Activated CD4-positive, alpha-beta T cell treated with anti-CD3 and anti-CD28 coated beads, Interleukin-2, amount 10 ng/mL, durations not matched to agents 7 days and 5 days (primary cell): ENCODE measurements at regions not wholly inside any gene's neighbourhood (a gene's known extent, or its start where the extent isn't known, plus 50 kb on each side); places are given as distances from the start of the nearest gene placed in this dataset.

Source experiments
- CTCF ChIA-PET: fragments of 350-600 bp; sonication (Branson Sonifier 250); formaldehyde crosslinking; loops from one replicate; lab custom pipeline; 2021; ENCODE audit warnings: antibody characterized with exemption; lab: Charles Lee
- POLR2A ChIA-PET: fragments of 350-600 bp; sonication (Branson Sonifier 250); formaldehyde crosslinking; loops from one replicate; lab custom pipeline; 2021; ENCODE audit warnings: antibody characterized with exemption; lab: Charles Lee
- DNase-seq: peaks from one replicate; pipeline ENCODE4 v3.0.0-alpha.2; 2020
- H3K27ac Mint-ChIP-seq: one replicate; pipeline ENCODE4 v1.8.0; 2021; ENCODE audit warnings: mild to moderate bottlenecking, moderate library complexity, mixed read lengths
- H3K27me3 Mint-ChIP-seq: one replicate; pipeline ENCODE4 v1.8.0; 2021; ENCODE audit warnings: mixed read lengths
- H3K36me3 Mint-ChIP-seq: one replicate; pipeline ENCODE4 v1.8.0; 2021; ENCODE audit warnings: low read depth, mixed read lengths
- H3K4me1 Mint-ChIP-seq: one replicate; pipeline ENCODE4 v1.8.0; 2021; ENCODE audit warnings: mixed read lengths
- H3K4me3 Mint-ChIP-seq: one replicate; pipeline ENCODE4 v1.8.0; 2021; ENCODE audit warnings: mild to moderate bottlenecking, moderate library complexity, mixed read lengths
- H3K9me3 Mint-ChIP-seq: one replicate; pipeline ENCODE4 v1.8.0; 2021; ENCODE audit warnings: mixed read lengths

DNA sequence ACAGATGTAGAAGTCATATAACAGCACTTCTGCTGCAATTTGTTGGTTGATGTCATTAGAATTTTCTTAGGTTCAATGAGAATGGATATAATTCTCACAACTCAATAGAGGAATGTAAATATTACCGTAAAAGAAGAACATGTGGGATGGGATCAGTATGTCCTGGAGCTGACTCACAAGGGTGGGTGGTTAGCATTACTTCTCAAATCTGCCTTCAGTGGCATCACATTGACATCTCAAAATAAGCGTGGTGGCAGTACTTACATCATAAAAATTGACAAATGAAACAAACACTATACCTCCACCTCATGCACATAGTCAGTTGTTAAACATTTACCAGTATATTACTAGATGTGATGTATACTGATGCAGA, 1068.0 kb upstream of the CADM2 start:
- Mint-ChIP-seq H3K4me1 (no peaks in the 10 kb centered on the region), H3K36me3 (no peaks in the 10 kb centered on the region)
- POLR2A ChIA-PET, result no interaction called here

DNA sequence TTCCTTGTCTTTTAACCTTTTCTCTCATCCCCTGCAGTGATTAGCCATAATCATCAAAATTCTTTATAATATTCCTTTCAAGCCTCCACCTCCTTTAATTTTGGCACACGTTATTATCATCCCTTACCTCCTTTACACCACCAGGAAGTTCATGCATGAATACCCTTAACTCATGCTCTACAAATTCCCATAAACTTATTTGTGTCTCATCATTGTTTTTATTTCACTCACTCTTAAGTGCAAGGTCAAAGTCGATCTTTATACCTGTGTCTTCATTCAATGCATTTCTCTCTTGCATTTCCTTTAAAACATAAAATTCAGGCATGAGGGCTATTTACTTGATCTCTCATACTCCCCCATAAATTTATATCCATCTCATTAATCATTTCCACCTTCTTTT, 1064.6 kb upstream of the CADM2 start:
- H3K4me3 Mint-ChIP-seq, result no peak overlapping the region
- H3K27me3 Mint-ChIP-seq, result no peaks in the 10 kb centered on the region
- ChIA-PET POLR2A (no interaction called here), CTCF (no interaction called here)
- no peaks in the 10 kb centered on the region for H3K36me3 Mint-ChIP-seq
- H3K4me1 Mint-ChIP-seq, result no peaks in the 10 kb centered on the region
- H3K9me3 Mint-ChIP-seq, result peaks cover 7% of the 10 kb centered on the region
- DNase-seq, result no peak
- H3K27ac Mint-ChIP-seq, result no peak overlapping the region

More for the DNA sequence above, 1068.0 kb upstream of the CADM2 start:
- H3K27ac Mint-ChIP-seq, result no peak overlapping the region
- CTCF ChIA-PET, result no interaction called here
- H3K4me3 Mint-ChIP-seq, result no peak overlapping the region
- peaks cover 7% of the 10 kb centered on the region for H3K9me3 Mint-ChIP-seq
- H3K27me3 Mint-ChIP-seq, result no peaks in the 10 kb centered on the region
- DNase-seq, result no peak

DNA sequence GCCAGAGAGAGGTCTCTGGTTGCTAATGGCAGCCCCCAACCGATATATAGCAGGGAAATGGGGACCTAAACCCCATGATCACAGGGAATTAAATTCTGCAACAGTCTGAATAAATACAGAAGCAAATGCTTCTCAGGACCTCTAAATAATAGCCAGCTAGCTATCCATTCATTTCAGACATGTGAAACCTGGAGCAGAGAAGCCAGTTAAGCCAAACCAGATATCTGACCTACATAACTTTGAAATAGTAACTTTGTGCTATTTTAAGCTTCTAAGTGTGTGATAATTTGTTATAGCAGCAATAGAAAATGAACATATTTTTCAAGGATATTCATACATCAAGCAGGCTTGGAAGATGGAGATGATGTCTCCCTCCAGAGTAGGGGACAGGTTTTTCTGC, 1062.9 kb upstream of the CADM2 start:
- CTCF ChIA-PET, result no interaction called here
- DNase-seq, result no peak
- H3K27me3 Mint-ChIP-seq, result no peaks in the 10 kb centered on the region
- POLR2A ChIA-PET, result no interaction called here
- H3K4me1 Mint-ChIP-seq, result no peaks in the 10 kb centered on the region
- H3K9me3 Mint-ChIP-seq, result peaks cover 9% of the 10 kb centered on the region
- H3K27ac Mint-ChIP-seq, result no peak overlapping the region
- no peaks in the 10 kb centered on the region for H3K36me3 Mint-ChIP-seq
- H3K4me3 Mint-ChIP-seq, result no peak overlapping the region

- Mint-ChIP-seq H3K4me3 (no peak overlapping the region), H3K36me3 (no peaks in the 10 kb centered on the region), H3K27ac (no peak overlapping the region), H3K27me3 (no peaks in the 10 kb centered on the region), H3K4me1 (no peaks in the 10 kb centered on the region), H3K9me3 (peaks cover 3% of the 10 kb centered on the region)
- ChIA-PET POLR2A (no interaction called here), CTCF (no interaction called here)
- DNase-seq, result no peak
These were observed 1055.8 kb upstream of the CADM2 start for GRCh38 chr3:83902787-83903533.

- H3K27me3 Mint-ChIP-seq, result no peaks in the 10 kb centered on the region
- H3K36me3 Mint-ChIP-seq, result no peaks in the 10 kb centered on the region
- H3K9me3 Mint-ChIP-seq, result peaks cover 3% of the 10 kb centered on the region
- no peak overlapping the region for H3K27ac Mint-ChIP-seq
- ChIA-PET CTCF (no interaction called here), POLR2A (no interaction called here)
- H3K4me3 Mint-ChIP-seq, result no peak overlapping the region
- no peak for DNase-seq
- H3K4me1 Mint-ChIP-seq, result no peaks in the 10 kb centered on the region
These were observed 1045.4 kb upstream of the CADM2 start for GRCh38 chr3:83913381-83913780.

- ChIA-PET POLR2A (no interaction called here), CTCF (no interaction called here)
- no peak overlapping the region for H3K4me3 Mint-ChIP-seq
- DNase-seq, result no peak
- peaks cover 12% of the 10 kb centered on the region for H3K9me3 Mint-ChIP-seq
- H3K27me3 Mint-ChIP-seq, result no peaks in the 10 kb centered on the region
- no peaks in the 10 kb centered on the region for H3K4me1 Mint-ChIP-seq
- H3K27ac Mint-ChIP-seq, result no peak overlapping the region
- no peaks in the 10 kb centered on the region for H3K36me3 Mint-ChIP-seq
These were observed 1032.5 kb upstream of the CADM2 start for GRCh38 chr3:83926291-83926690.

GRCh38 chr3:83928391-83928790, 1030.4 kb upstream of the CADM2 start:
- Mint-ChIP-seq H3K36me3 (no peaks in the 10 kb centered on the region), H3K4me3 (no peak overlapping the region), H3K4me1 (no peaks in the 10 kb centered on the region), H3K27me3 (no peaks in the 10 kb centered on the region), H3K9me3 (peaks cover 18% of the 10 kb centered on the region), H3K27ac (no peak overlapping the region)
- DNase-seq, result peak; percentile 9
- POLR2A ChIA-PET, result no interaction called here
- CTCF ChIA-PET, result no interaction called here

GRCh38 chr3:83928903-83929302, 1029.9 kb upstream of the CADM2 start:
- peaks cover 18% of the 10 kb centered on the region for H3K9me3 Mint-ChIP-seq

DNA sequence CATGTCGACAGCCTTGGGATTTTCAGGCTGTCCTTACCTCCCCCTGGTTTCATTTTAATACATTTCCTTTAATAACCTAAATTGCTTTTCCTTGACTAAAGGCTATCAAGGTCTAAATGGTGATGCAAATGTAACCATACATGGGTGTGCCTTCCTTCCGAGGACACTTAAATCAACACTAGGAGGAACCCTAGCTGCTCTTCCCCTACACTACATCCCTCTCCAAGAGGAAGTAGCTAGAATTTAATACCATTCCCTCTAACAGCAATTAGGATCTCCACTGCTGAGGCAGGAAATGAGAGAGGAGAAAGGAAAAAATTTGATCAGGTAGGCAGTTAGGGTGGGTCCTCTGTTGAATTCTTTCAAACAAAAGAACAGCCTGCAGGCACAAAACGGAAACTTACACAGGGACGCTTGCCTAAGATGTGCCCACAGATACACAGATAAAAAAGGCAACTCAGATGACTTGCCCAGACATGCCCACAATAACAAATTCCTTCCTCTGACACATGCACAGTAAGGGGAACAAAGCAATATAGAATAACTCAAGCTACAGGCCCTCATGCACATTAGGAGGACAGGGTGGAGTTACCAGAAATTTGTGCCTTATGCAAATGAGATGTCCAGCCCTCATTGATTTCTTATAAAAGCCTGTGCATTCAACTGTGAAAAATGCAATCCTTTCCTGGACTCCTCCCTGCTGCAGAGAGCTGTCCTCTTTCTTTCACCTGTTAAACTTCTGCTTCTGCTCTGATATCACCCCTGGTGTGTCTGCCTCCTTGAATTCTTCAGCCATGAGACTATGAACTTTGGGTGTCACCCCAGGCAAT, 1024.4 kb upstream of the CADM2 start:
- Mint-ChIP-seq H3K9me3 (peaks cover 21% of the 10 kb centered on the region), H3K27me3 (no peaks in the 10 kb centered on the region), H3K4me1 (no peaks in the 10 kb centered on the region), H3K36me3 (no peaks in the 10 kb centered on the region), H3K4me3 (no peak overlapping the region), H3K27ac (peak overlapping the region; percentile 46)
- ChIA-PET POLR2A (no interaction called here), CTCF (no interaction called here)
- DNase-seq, result no peak

More at GRCh38 chr3:83928903-83929302, 1029.9 kb upstream of the CADM2 start:
- Mint-ChIP-seq H3K36me3 (no peaks in the 10 kb centered on the region), H3K27ac (no peak overlapping the region), H3K4me1 (no peaks in the 10 kb centered on the region), H3K4me3 (no peak overlapping the region), H3K27me3 (no peaks in the 10 kb centered on the region)
- ChIA-PET CTCF (no interaction called here), POLR2A (no interaction called here)
- DNase-seq, result no peak

DNA sequence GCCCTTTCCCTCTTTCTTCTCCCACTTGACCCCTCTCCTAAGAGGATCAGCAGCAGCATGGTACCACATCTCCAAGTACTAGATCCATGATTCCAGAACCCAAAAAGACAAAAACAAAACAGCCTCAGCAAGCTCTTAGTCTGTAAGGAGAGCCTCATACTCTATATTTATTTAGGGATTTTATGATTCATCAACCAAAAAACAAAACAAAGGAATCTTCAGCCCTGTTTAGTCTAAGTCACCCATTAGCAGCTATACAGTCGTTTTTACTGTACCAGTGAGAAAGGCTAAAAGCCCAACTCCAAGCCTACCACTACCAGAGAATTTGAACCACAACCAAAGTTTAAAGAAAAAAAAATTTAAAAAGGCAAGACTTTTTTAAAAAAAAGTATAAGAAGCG, 1020.3 kb upstream of the CADM2 start:
- peaks cover 11% of the 10 kb centered on the region for H3K9me3 Mint-ChIP-seq
- no peaks in the 10 kb centered on the region for H3K36me3 Mint-ChIP-seq
- no peaks in the 10 kb centered on the region for H3K27me3 Mint-ChIP-seq
- no peak for DNase-seq
- ChIA-PET POLR2A (no interaction called here), CTCF (no interaction called here)
- H3K27ac Mint-ChIP-seq, result no peak overlapping the region
- H3K4me1 Mint-ChIP-seq, result no peaks in the 10 kb centered on the region
- H3K4me3 Mint-ChIP-seq, result no peak overlapping the region

- POLR2A ChIA-PET, result no interaction called here
- CTCF ChIA-PET, result no interaction called here
- H3K27me3 Mint-ChIP-seq, result no peaks in the 10 kb centered on the region
These were observed 1016.6 kb upstream of the CADM2 start for GRCh38 chr3:83941990-83942745.

DNA sequence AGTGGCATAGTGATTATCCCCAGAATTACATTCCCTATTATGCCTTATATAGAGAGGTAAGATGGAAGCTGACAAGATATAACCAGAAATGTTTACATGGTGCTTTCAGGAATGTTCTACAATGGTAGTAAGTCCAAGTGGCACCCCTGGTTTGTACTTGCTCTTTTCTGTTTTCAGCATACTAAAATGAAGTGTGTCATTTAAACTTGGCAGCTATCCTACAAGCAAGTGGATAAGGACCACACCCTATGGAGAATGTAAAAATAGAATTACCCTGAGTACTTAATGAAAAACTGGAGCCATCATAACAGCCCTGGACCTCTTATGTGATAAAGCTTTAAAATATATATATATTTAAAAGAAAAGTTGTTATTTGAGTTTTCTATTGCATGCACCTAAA, 1012.7 kb upstream of the CADM2 start:
- Mint-ChIP-seq H3K27me3 (no peaks in the 10 kb centered on the region), H3K9me3 (peaks cover 8% of the 10 kb centered on the region), H3K4me1 (no peaks in the 10 kb centered on the region), H3K4me3 (no peak overlapping the region), H3K36me3 (no peaks in the 10 kb centered on the region), H3K27ac (no peak overlapping the region)
- ChIA-PET POLR2A (no interaction called here), CTCF (no interaction called here)
- DNase-seq, result no peak

More at GRCh38 chr3:83941990-83942745, 1016.6 kb upstream of the CADM2 start:
- Mint-ChIP-seq H3K4me1 (no peaks in the 10 kb centered on the region), H3K9me3 (peaks cover 10% of the 10 kb centered on the region), H3K36me3 (no peaks in the 10 kb centered on the region), H3K27ac (no peak overlapping the region), H3K4me3 (no peak overlapping the region)
- DNase-seq, result no peak

- H3K4me3 Mint-ChIP-seq, result no peak overlapping the region
- CTCF ChIA-PET, result no interaction called here
- peaks cover 5% of the 10 kb centered on the region for H3K9me3 Mint-ChIP-seq
- POLR2A ChIA-PET, result no interaction called here
- no peaks in the 10 kb centered on the region for H3K4me1 Mint-ChIP-seq
- H3K27me3 Mint-ChIP-seq, result no peaks in the 10 kb centered on the region
- no peak overlapping the region for H3K27ac Mint-ChIP-seq
- no peaks in the 10 kb centered on the region for H3K36me3 Mint-ChIP-seq
- no peak for DNase-seq
These were observed 1012.2 kb upstream of the CADM2 start for GRCh38 chr3:83946554-83946953.
